ENCODE measurements at regions not wholly inside any gene's neighbourhood (a gene's known extent, or its start where the extent isn't known, plus 50 kb on each side); places are given as distances from the start of the nearest gene placed in this dataset.

DNA sequence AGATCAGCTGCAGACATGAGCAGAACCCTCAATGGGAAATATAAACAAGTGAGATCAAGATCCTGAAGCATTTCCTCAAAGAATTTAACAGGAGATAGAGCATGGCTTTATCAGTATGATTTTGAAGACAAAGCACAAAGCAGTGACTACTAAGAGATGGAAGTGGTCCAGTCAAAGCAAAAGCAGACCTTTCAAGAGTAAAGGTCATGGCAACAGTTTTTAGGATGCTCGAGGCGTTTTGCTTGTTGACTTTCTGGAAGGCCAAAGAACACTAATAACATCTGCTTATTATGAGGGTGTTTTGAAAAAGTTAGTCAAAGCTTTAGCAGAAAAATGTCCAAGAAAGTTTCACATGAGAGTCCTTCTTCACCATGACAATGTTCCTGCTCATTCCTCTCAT, 128.5 kb downstream of the KCNE4 start:
- TF ChIP-seq, protein P1, sequence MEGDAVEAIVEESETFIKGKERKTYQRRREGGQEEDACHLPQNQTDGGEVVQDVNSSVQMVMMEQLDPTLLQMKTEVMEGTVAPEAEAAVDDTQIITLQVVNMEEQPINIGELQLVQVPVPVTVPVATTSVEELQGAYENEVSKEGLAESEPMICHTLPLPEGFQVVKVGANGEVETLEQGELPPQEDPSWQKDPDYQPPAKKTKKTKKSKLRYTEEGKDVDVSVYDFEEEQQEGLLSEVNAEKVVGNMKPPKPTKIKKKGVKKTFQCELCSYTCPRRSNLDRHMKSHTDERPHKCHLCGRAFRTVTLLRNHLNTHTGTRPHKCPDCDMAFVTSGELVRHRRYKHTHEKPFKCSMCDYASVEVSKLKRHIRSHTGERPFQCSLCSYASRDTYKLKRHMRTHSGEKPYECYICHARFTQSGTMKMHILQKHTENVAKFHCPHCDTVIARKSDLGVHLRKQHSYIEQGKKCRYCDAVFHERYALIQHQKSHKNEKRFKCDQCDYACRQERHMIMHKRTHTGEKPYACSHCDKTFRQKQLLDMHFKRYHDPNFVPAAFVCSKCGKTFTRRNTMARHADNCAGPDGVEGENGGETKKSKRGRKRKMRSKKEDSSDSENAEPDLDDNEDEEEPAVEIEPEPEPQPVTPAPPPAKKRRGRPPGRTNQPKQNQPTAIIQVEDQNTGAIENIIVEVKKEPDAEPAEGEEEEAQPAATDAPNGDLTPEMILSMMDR (IDR thresholded peaks at IDR 0.05) = no peak
- TF ChIP-seq EP300 (IDR thresholded peaks at IDR 0.05) (no peak), POLR2A (IDR thresholded peaks at IDR 0.05) (no peak)
